Fibroblast of skin of right quadriceps (primary cell): ENCODE measurements at regions not wholly inside any gene's neighbourhood (a gene's known extent, or its start where the extent isn't known, plus 50 kb on each side); places are given as distances from the start of the nearest gene placed in this dataset.

Experiments
- DNase-seq: peaks from one replicate; pipeline ENCODE4 v3.0.0-alpha.2; 2013

- no peak for DNase-seq
These were observed 990.5 kb upstream of the ADGRL3 start for GRCh38 chr4:60209588-60209987.

GRCh38 chr4:60215906-60216305, 984.2 kb upstream of the ADGRL3 start:
- no peak for DNase-seq

GRCh38 chr4:60216752-60217151, 983.4 kb upstream of the ADGRL3 start:
- DNase-seq: peak; percentile 77

- DNase-seq: no peak
These were observed 978.3 kb upstream of the ADGRL3 start for GRCh38 chr4:60221866-60222265.

- peak; percentile 64 for DNase-seq
These were observed 976.8 kb upstream of the ADGRL3 start for GRCh38 chr4:60223208-60223923.

- no peak for DNase-seq
These were observed 958.3 kb upstream of the ADGRL3 start for GRCh38 chr4:60241866-60242265.

- no peak for DNase-seq
These were observed 950.3 kb upstream of the ADGRL3 start for GRCh38 chr4:60249784-60250183.

- DNase-seq: no peak
These were observed 949.5 kb upstream of the ADGRL3 start for GRCh38 chr4:60250657-60251056.

GRCh38 chr4:60259781-60260180, 940.3 kb upstream of the ADGRL3 start:
- no peak for DNase-seq

GRCh38 chr4:60266505-60266904, 933.6 kb upstream of the ADGRL3 start:
- DNase-seq: no peak

GRCh38 chr4:60296386-60296785, 903.7 kb upstream of the ADGRL3 start:
- peak; percentile 47 for DNase-seq

GRCh38 chr4:60313611-60314178, 886.4 kb upstream of the ADGRL3 start:
- DNase-seq: peak; percentile 70

GRCh38 chr4:60314416-60314815, 885.7 kb upstream of the ADGRL3 start:
- no peak for DNase-seq

GRCh38 chr4:60315586-60315985, 884.5 kb upstream of the ADGRL3 start:
- no peak for DNase-seq

GRCh38 chr4:60326735-60327134, 873.4 kb upstream of the ADGRL3 start:
- DNase-seq: no peak

GRCh38 chr4:60327651-60328050, 872.5 kb upstream of the ADGRL3 start:
- no peak for DNase-seq

GRCh38 chr4:60344908-60345307, 855.2 kb upstream of the ADGRL3 start:
- no peak for DNase-seq

GRCh38 chr4:60345392-60345791, 854.7 kb upstream of the ADGRL3 start:
- no peak for DNase-seq

GRCh38 chr4:60359746-60360367, 840.3 kb upstream of the ADGRL3 start:
- DNase-seq: no peak

- DNase-seq: no peak
These were observed 835.0 kb upstream of the ADGRL3 start for GRCh38 chr4:60365176-60365575.

- no peak for DNase-seq
These were observed 833.5 kb upstream of the ADGRL3 start for GRCh38 chr4:60366661-60367060.

GRCh38 chr4:60368986-60369385, 831.1 kb upstream of the ADGRL3 start:
- no peak for DNase-seq

- DNase-seq: no peak
These were observed 822.1 kb upstream of the ADGRL3 start for GRCh38 chr4:60378010-60378409.

GRCh38 chr4:60384516-60384915, 815.6 kb upstream of the ADGRL3 start:
- DNase-seq: no peak

GRCh38 chr4:60389633-60390032, 810.5 kb upstream of the ADGRL3 start:
- DNase-seq: no peak
